GM19372 (cell line): ENCODE measurements at regions not wholly inside any gene's neighbourhood (a gene's known extent, or its start where the extent isn't known, plus 50 kb on each side); places are given as distances from the start of the nearest gene placed in this dataset.
"Not testable (repeated sequence)": the region's sequence is repeated elsewhere in the genome, so short reads cannot be mapped to it uniquely, and the experiment has no call there.

ENCODE experiments used
- ATAC-seq: cut with Tn5 transposase; IDR thresholded peaks from one replicate; pipeline ENCODE4 v1.9.1; 2021; ENCODE audit warnings: mild to moderate bottlenecking, low read depth, moderate library complexity; ENCODE audit not compliant: unreplicated experiment

- no peak for ATAC-seq
These were observed 639.7 kb upstream of the AUTS2 start for GRCh38 chr7:68958571-68958970.

- ATAC-seq, result no peak
These were observed 634.7 kb upstream of the AUTS2 start for GRCh38 chr7:68963552-68963951.

GRCh38 chr7:68964060-68964459 is 634.2 kb upstream of the AUTS2 start:
- no peak for ATAC-seq

GRCh38 chr7:68965351-68965750 is 632.9 kb upstream of the AUTS2 start:
- ATAC-seq, result no peak

- ATAC-seq, result no peak
These were observed 630.7 kb upstream of the AUTS2 start for GRCh38 chr7:68967598-68967997.

GRCh38 chr7:68969571-68969970 is 628.7 kb upstream of the AUTS2 start:
- no peak for ATAC-seq

- ATAC-seq, result no peak
These were observed 626.5 kb upstream of the AUTS2 start for GRCh38 chr7:68971634-68972340.

GRCh38 chr7:68977385-68978055 is 620.8 kb upstream of the AUTS2 start:
- no peak for ATAC-seq

- no peak for ATAC-seq
These were observed 619.6 kb upstream of the AUTS2 start for GRCh38 chr7:68978710-68979109.

- no peak for ATAC-seq
These were observed 618.3 kb upstream of the AUTS2 start for GRCh38 chr7:68980011-68980410.

- ATAC-seq, result not testable (repeated sequence)
These were observed 617.8 kb upstream of the AUTS2 start for GRCh38 chr7:68980432-68980831.

- no peak for ATAC-seq
These were observed 614.0 kb upstream of the AUTS2 start for GRCh38 chr7:68984306-68984705.

- ATAC-seq, result no peak
These were observed 603.4 kb upstream of the AUTS2 start for GRCh38 chr7:68994841-68995240.

- no peak for ATAC-seq
These were observed 600.1 kb upstream of the AUTS2 start for GRCh38 chr7:68998136-68998535.

GRCh38 chr7:69002416-69002815 is 595.9 kb upstream of the AUTS2 start:
- no peak for ATAC-seq

GRCh38 chr7:69012149-69012548 is 586.1 kb upstream of the AUTS2 start:
- no peak for ATAC-seq

GRCh38 chr7:69017208-69017607 is 581.1 kb upstream of the AUTS2 start:
- ATAC-seq, result no peak

GRCh38 chr7:69018200-69018599 is 580.1 kb upstream of the AUTS2 start:
- no peak for ATAC-seq

- ATAC-seq, result no peak
These were observed 578.8 kb upstream of the AUTS2 start for GRCh38 chr7:69019437-69019836.

- no peak for ATAC-seq
These were observed 577.7 kb upstream of the AUTS2 start for GRCh38 chr7:69020536-69020935.

- ATAC-seq, result no peak
These were observed 573.0 kb upstream of the AUTS2 start for GRCh38 chr7:69025249-69025648.

- no peak for ATAC-seq
These were observed 565.4 kb upstream of the AUTS2 start for GRCh38 chr7:69032848-69033247.
